NCI-H2081 (cell line): ENCODE measurements at regions not wholly inside any gene's neighbourhood (a gene's known extent, or its start where the extent isn't known, plus 50 kb on each side); places are given as distances from the start of the nearest gene placed in this dataset.
"Not testable (repeated sequence)": the region's sequence is repeated elsewhere in the genome, so short reads cannot be mapped to it uniquely, and the experiment has no call there.

ENCODE experiments used
- DNase-seq, 2 experiments: peaks; one replicate each; lab custom pipeline; 2025; lab: John Stamatoyannopoulos, UW

DNA sequence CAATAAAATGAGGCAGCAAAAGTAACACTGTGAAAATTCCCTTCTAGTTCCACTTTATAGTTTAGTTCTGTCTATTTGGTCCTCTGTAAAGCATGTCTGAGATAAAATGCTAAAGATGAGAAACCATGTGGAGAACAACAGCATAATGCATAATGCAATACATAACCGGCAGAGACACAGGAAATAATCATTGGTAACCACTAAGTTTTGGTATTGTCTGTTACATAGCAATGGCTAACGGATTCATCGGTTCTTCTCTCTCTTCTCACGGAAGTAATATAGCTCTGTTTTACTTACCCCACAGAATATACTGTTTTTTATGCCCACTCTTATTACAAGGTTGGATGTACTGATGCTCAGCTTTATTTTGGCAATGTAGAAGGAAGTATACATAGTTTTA lies 158.9 kb downstream of the FAM174A start:
- no peak for DNase-seq

DNA sequence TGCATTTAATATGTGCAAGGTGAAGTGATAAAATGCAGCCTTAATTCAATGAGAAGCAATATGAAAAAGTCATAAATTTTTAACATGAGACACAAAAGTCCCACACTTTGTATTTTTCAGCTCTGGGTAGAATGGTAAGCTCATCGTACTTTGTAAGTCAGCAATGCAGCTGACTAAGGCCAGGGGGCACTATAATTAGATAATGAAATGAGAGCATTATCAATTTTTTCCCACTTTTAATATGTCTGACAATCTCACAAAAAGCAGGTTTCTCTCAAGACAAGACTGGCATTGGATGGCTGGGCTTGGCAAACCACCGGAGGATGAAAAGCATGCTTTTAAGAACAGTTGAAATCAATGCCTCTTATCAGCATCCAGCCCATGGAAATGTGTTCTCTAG lies 162.8 kb downstream of the FAM174A start:
- DNase-seq, result no peak

DNA sequence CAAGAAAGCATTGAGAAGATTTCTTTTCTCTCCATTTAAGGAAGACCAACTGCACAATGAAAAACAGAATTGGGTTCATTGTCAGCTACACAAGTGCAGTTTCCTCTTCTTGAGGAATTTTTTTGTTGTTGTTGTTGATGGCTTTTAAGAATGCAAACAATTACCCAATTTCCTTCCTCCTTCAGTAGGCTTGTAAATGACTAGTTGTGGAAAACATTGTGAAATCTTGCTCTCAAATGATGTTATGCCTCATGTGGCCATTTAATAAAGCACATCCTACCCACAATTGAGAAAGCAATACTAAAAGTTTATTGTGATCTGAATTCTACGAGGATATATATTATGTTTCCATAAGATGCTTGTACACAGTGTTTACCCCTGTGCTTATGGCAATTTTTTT lies 171.6 kb downstream of the FAM174A start:
- no peak for DNase-seq

DNA sequence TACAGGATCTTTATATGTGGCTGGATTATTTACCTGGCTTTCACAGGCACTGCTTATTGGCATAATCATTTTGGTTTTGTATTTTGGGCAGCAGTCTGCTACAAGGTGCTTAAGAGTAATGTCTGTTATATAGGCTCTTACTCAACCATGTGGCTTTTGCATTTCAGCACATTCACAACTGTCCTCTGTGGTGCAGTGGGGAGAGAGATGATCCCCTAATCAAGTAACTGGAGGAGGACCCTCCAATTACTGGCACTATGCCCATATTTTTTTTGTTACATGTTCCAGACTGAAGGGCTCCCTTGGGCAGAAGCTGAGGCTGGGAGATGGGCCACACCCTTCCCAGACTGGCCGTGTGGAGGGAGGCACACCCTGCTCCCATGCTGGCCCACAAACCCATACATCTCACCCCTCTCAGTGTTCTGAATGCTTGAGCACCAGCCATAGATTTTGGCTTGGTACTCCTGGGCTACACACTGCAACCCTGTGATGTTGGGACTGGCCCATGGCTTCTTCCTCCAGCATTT lies 173.5 kb downstream of the FAM174A start:
- no peak for DNase-seq

DNA sequence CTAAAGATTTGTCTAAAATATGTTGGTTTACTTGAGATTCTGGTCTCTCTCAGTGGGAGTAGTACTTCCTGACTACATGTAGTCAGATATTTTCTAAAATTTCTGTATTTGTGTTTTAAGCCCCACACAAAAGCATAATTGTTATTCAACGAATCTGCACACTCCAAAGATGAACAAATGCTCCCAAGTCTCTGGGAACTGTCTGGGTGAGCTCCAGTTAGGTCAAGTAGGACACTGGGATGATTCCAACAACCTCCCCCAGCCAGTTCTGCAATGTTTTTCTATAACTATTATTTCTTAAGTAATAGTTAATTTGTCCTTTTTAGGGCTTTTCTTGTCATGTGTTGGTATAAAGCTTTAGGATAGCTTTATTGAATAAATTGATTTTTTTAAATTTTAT lies 174.6 kb downstream of the FAM174A start:
- no peak for DNase-seq

DNA sequence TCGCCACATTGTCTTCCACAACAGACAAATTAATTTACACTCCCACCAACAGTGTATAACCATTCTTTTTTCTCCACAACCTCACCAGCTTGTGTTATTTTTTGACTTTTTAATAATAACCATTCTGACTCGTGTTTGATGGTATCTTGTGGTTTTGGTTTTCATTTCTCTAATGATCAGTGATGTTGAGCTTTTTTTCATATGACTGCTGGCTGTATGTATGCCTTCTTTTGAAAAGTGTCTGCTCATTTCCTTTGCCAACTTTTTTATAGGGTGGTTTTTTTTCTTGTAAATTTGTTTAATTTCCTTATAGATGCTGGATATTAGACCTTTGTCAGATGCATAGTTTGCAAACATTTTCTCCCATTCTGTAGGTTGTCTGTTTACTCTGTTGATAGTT lies 179.6 kb downstream of the FAM174A start:
- DNase-seq, result not testable (repeated sequence)

DNA sequence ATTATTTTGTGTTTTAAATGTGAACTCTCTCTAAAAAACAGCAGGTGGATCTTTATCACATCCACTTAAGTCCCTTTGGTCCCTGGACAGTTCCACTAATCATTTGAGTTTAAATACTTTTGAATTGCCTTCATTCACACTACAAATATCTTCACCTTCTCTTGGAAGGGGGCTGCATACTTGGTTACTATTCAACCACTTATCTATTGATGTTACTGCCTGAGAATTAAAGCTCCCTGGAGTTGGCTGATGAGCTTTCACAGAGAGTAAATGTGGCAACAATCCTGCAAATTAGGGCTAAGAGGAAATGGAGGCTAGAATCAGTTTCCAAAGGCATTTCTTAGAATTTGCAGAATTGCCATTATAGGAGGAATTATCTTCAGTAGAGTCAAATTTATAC lies 180.4 kb downstream of the ST8SIA4 start:
- no peak for DNase-seq

DNA sequence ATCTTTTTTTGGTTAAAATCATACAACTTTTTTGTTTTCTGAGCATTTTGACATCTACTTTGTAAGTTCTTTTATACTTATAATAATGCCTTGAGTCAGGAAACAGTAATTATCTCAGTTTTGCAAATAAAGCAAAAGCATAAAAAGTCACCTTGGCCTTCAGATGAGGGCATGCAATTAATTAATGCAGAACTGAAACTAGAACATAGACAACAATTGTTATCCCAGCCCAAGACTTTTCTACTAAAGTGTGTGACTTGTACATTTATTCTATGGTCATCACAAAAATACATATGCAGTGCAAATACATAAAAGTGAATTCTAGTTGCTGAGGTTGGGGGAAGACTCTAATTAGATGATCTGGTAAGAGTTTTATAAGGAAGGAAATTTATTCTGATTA lies 179.9 kb downstream of the ST8SIA4 start:
- DNase-seq, result no peak

DNA sequence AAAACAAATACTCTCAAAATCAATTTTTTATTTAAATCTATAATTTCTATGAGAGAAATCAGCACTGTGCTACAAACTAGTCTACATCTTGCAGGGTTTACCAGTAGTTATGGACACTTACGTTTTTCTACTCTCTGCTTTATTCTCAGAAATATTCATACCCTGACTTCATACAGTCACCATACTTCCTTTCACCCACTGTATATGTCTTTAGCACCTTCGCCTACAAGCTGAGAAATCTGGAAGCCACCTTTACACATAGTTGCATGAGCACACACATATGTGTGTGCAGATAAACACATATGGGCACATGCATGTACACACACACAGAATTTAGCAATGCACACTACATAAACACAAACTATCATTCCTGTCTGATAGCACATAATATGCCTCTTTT lies 177.0 kb downstream of the ST8SIA4 start:
- no peak for DNase-seq

DNA sequence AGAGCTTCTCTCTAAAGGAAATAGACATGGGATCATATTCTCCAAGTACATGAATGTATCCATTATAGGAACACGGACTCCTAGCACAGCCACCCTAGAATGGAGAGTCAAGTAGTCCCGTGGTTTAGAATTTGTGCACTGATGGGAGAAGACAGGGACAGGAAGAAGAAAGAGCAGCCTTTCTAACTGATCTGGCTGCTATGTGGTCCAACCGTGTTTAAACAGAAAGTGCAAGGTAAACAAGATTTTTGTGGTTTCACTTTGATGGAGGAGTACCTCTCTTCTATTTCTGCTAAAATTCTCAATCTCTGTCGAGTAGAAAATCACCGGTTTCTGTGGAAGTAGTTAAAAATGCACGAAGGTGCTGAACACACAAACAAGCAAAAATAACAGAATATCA lies 171.3 kb downstream of the ST8SIA4 start:
- no peak for DNase-seq

DNA sequence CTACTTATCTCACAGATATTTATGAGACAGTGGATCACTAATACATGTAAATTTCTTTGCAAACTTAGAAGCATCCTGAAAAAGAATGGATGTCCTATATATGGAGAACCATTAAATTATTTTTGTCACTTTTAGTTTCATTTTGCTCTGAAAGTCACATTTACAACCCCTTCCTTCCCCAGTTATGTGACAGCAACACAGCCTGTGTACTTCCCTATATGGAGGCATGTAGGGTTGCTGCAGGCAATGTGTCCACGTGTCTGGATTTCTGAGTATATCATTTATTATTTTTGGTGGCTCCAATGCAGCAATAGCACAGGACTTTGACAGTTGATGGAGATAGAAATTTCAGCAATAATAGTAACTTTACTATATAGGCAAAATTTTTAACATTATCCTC lies 156.4 kb downstream of the ST8SIA4 start:
- DNase-seq, result no peak

DNA sequence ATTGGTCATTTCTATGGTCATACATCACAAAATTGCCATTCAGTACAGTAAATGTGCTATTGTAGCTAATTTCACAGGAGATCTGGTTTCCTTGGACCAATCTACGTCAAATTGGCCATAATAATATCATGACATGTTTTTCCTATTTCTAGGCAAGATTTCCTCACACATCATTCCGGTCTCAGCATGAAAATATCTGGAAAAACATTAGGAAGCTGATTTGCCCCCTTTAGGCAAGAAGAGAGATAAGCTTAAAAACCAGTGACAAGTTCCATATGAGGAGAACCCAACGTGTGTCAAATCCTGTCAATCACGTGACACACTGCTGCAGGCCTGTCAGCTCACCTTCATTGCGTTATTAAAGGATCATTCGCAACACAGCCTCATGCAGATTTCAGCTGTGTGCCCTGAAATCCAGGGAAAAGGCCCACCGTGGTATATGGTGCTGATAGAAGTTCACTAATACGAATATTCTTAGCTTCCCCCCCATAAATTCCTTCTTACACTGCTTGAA lies 153.3 kb downstream of the ST8SIA4 start:
- no peak for DNase-seq

DNA sequence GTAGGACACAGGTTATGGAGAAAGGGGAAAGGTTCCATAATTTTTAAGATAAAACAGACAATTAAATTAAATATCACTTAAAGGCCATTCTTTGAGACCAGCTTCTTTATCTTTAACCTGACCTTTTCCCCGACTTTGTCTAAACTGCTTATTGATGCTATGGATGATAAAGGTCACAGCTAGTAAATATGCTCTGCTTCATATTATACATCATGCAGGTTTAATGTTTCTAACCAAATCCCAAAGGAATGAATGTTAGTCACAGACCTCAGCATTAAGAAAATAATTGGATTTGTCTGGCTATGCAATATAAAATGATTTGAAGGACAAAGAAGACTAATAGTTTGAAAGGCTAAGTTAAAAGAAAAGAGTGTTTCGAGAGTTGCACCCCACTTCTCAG lies 147.6 kb downstream of the ST8SIA4 start:
- DNase-seq, result no peak
